NOMO-1 treated with DMSO at 0.1 percent for 48 hours (cell line): ENCODE measurements at regions not wholly inside any gene's neighbourhood (a gene's known extent, or its start where the extent isn't known, plus 50 kb on each side); places are given as distances from the start of the nearest gene placed in this dataset.
A peak's percentile ranks its signal among the peaks of the same experiment; 100 is the strongest.
"Not testable (repeated sequence)": the region's sequence is repeated elsewhere in the genome, so short reads cannot be mapped to it uniquely, and the experiment has no call there.

Experiments used
- DNase-seq: peaks from one replicate; lab custom pipeline; 2025; ENCODE audit not compliant: unreplicated experiment; lab: John Stamatoyannopoulos, UW

- no peak for DNase-seq
These were observed 249.8 kb upstream of the MAD2L1 start for GRCh38 chr4:120316416-120316815.

GRCh38 chr4:120314969-120315368 lies 248.3 kb upstream of the MAD2L1 start:
- no peak for DNase-seq

GRCh38 chr4:120304801-120305200 lies 238.2 kb upstream of the MAD2L1 start:
- DNase-seq, result peak; percentile 83

GRCh38 chr4:120299631-120300030 lies 233.0 kb upstream of the MAD2L1 start:
- DNase-seq, result no peak

GRCh38 chr4:120293341-120293740 lies 226.7 kb upstream of the MAD2L1 start:
- no peak for DNase-seq

- DNase-seq, result no peak
These were observed 224.9 kb upstream of the MAD2L1 start for GRCh38 chr4:120291541-120291940.

- DNase-seq, result no peak
These were observed 223.9 kb upstream of the MAD2L1 start for GRCh38 chr4:120290553-120290952.

GRCh38 chr4:120286813-120287212 lies 220.2 kb upstream of the MAD2L1 start:
- DNase-seq, result no peak

GRCh38 chr4:120281581-120281980 lies 214.9 kb upstream of the MAD2L1 start:
- no peak for DNase-seq

GRCh38 chr4:120277391-120277790 lies 210.7 kb upstream of the MAD2L1 start:
- no peak for DNase-seq

- DNase-seq, result no peak
These were observed 200.0 kb upstream of the MAD2L1 start for GRCh38 chr4:120266602-120267001.

GRCh38 chr4:120263618-120264017 lies 197.0 kb upstream of the MAD2L1 start:
- no peak for DNase-seq

- no peak for DNase-seq
These were observed 194.5 kb upstream of the MAD2L1 start for GRCh38 chr4:120261117-120261516.

- DNase-seq, result not testable (repeated sequence)
These were observed 189.6 kb upstream of the MAD2L1 start for GRCh38 chr4:120256112-120256775.

GRCh38 chr4:120238277-120238973 lies 171.8 kb upstream of the MAD2L1 start:
- no peak for DNase-seq

- DNase-seq, result no peak
These were observed 170.2 kb upstream of the MAD2L1 start for GRCh38 chr4:120236873-120237272.

- no peak for DNase-seq
These were observed 165.4 kb upstream of the MAD2L1 start for GRCh38 chr4:120232050-120232449.

GRCh38 chr4:120228086-120228485 lies 161.4 kb upstream of the MAD2L1 start:
- peak; percentile 83 for DNase-seq

- no peak for DNase-seq
These were observed 160.9 kb upstream of the MAD2L1 start for GRCh38 chr4:120227554-120227953.

GRCh38 chr4:120225527-120225926 lies 158.9 kb upstream of the MAD2L1 start:
- no peak for DNase-seq

GRCh38 chr4:120218981-120219380 lies 152.3 kb upstream of the MAD2L1 start:
- DNase-seq, result no peak

GRCh38 chr4:120215350-120215749 lies 148.7 kb upstream of the MAD2L1 start:
- DNase-seq, result no peak
